PC-9 (cell line): ENCODE measurements at regions not wholly inside any gene's neighbourhood (a gene's known extent, or its start where the extent isn't known, plus 50 kb on each side); places are given as distances from the start of the nearest gene placed in this dataset.

Experiments
- BruUV-seq: library from RNA; stranded (reverse); fragments of 400-500 nt; replicated peaks from 2 replicates; lab custom pipeline; 2021; lab: Mats Ljungman, UMichigan
- CTCF ChIA-PET: fragments of 300-600 bp; sonication (Branson Sonifier 250); formaldehyde crosslinking; loops from one replicate; lab custom pipeline; 2022; ENCODE audit warnings: antibody characterized with exemption; lab: Charles Lee
- POLR2A ChIA-PET: fragments of 300-600 bp; sonication (Branson Sonifier 250); formaldehyde crosslinking; loops from one replicate; lab custom pipeline; 2022; ENCODE audit warnings: antibody characterized with exemption; ENCODE audit not compliant: unreplicated experiment; lab: Charles Lee
- DNase-seq, 2 experiments: peaks; one replicate each; pipeline versions ENCODE4 v3.0.0 to v3.0.0-alpha.2; 2015 to 2022; ENCODE audit warnings: mixed read lengths in 1 of 2
- H2AFZ ChIP-seq: fragments of 200-600 bp; sonication (generic); 2 replicates; pipeline ENCODE4 v1.8.1; 2017; ENCODE audit warnings: antibody characterized with exemption
- H3F3A ChIP-seq: fragments of 200-600 bp; sonication (generic); 2 replicates; pipeline ENCODE4 v1.8.1; 2017; ENCODE audit warnings: antibody characterized with exemption, mild to moderate bottlenecking, low read depth; ENCODE audit not compliant: insufficient read depth
- H3K27ac ChIP-seq: fragments of 200-600 bp; sonication (generic); 2 replicates; pipeline ENCODE4 v1.6.1; 2016; ENCODE audit warnings: mixed run types
- H3K27me3 ChIP-seq: fragments of 200-600 bp; sonication (generic); 2 replicates; pipeline ENCODE4 v1.6.1; 2016; ENCODE audit warnings: low read depth, mixed run types; ENCODE audit not compliant: insufficient read depth
- H3K36me3 ChIP-seq: fragments of 200-600 bp; sonication (generic); 2 replicates; pipeline ENCODE4 v1.6.1; 2016; ENCODE audit warnings: low read depth, mixed run types
- H3K4me1 ChIP-seq: fragments of 200-600 bp; sonication (generic); replicated peaks from 2 replicates; pipeline ENCODE4 v1.6.1; 2016; ENCODE audit warnings: mixed run types; ENCODE audit not compliant: insufficient read depth
- H3K4me2 ChIP-seq: fragments of 200-600 bp; sonication (generic); 2 replicates; pipeline ENCODE4 v1.6.1; 2017; ENCODE audit warnings: mixed run types
- H3K4me3 ChIP-seq: fragments of 200-600 bp; sonication (generic); 2 replicates; pipeline ENCODE4 v1.6.1; 2016; ENCODE audit warnings: mixed run types
- H3K79me2 ChIP-seq: fragments of 200-600 bp; sonication (generic); 2 replicates; pipeline ENCODE4 v1.6.1; 2017; ENCODE audit warnings: low read depth, mixed run types
- H3K9me2 ChIP-seq: fragments of 200-600 bp; sonication (generic); 2 replicates; pipeline ENCODE4 v1.8.1; 2017; ENCODE audit warnings: mild to moderate bottlenecking; ENCODE audit not compliant: insufficient read depth
- H3K9me3 ChIP-seq: fragments of 200-600 bp; sonication (generic); 2 replicates; pipeline ENCODE4 v1.8.1; 2016; ENCODE audit warnings: low read depth; ENCODE audit not compliant: insufficient read depth
- H4K20me1 ChIP-seq: fragments of 200-600 bp; sonication (generic); 2 replicates; pipeline ENCODE4 v1.8.1; 2017; ENCODE audit not compliant: insufficient read depth
- EZH2 ChIP-seq: fragments of 200-600 bp; sonication (generic); IDR thresholded peaks from 2 replicates; pipeline ENCODE4 v1.8.0; 2017; ENCODE audit warnings: antibody characterized with exemption, low read depth
- intact Hi-C: fragments of 100-400 bp; cut with micrococcal nuclease; formaldehyde crosslinking; loops from one replicate; pipeline ENCODE4 v1.10.0; 2022; ENCODE audit not compliant: unreplicated experiment
- TF ChIP-seq, protein P1 (sequence below): fragments of 200-600 bp; sonication (generic); conservative IDR thresholded peaks from 2 replicates; pipeline ENCODE4 v1.6.1; 2017; ENCODE audit warnings: mixed run types, antibody characterized with exemption, mild to moderate bottlenecking, moderate library complexity

DNA sequence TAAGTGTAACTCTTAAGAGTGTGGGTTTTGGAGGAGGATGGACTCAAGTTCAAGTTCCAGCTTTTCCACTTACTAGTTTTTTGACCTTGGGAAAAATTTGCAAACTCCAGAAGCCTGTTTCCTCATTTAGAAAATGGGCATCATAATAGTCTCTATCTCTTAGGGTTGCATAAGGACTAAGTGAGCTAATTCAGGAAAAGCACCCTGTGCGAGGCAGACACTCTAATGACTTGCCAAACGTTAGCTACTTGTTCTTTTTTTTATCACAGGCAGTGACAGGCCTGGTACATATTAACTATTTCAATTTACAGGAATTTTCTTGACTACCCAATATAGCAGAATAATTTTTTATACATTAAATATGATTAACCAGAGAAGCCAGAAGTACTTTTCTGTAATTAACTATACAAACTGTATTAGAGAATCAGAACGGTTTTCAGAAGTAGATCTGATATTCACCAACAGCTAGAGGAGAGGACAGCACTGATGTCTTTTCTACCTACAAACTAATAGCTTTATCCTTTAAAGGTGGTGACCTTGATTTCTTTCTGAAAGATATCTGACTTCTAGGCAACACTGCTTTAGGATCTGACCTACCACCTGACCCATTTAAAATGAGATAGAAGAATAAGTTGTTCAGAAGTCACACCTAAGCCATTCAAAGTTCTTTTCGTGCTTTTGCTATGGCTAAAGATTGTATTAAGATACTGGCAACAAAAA, 139.6 kb upstream of the HAND2 start:
- H3K4me3 ChIP-seq = no peak overlapping the region

GRCh38 chr4:173661001-173661400, 131.0 kb upstream of the HAND2 start:
- no peaks in the 10 kb centered on the region for H3K4me1 ChIP-seq
- H3K36me3 ChIP-seq = no peaks in the 10 kb centered on the region
- no TSS peak for BruUV-seq
- no peak overlapping the region for H3K4me3 ChIP-seq
- CTCF ChIA-PET = no interaction called here
- POLR2A ChIA-PET = no interaction called here
- TF ChIP-seq, protein P1, sequence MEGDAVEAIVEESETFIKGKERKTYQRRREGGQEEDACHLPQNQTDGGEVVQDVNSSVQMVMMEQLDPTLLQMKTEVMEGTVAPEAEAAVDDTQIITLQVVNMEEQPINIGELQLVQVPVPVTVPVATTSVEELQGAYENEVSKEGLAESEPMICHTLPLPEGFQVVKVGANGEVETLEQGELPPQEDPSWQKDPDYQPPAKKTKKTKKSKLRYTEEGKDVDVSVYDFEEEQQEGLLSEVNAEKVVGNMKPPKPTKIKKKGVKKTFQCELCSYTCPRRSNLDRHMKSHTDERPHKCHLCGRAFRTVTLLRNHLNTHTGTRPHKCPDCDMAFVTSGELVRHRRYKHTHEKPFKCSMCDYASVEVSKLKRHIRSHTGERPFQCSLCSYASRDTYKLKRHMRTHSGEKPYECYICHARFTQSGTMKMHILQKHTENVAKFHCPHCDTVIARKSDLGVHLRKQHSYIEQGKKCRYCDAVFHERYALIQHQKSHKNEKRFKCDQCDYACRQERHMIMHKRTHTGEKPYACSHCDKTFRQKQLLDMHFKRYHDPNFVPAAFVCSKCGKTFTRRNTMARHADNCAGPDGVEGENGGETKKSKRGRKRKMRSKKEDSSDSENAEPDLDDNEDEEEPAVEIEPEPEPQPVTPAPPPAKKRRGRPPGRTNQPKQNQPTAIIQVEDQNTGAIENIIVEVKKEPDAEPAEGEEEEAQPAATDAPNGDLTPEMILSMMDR = no peak
- TF ChIP-seq EZH2 = no peak
- H3K79me2 ChIP-seq = no peaks in the 10 kb centered on the region
- no peaks in the 10 kb centered on the region for H3K9me3 ChIP-seq
- H3K4me2 ChIP-seq = no peak overlapping the region
- no peak for DNase-seq
- no peaks in the 10 kb centered on the region for H3F3A ChIP-seq
- no peaks in the 10 kb centered on the region for H3K27me3 ChIP-seq
- no peak overlapping the region for H2AFZ ChIP-seq
- H3K9me2 ChIP-seq = no peaks in the 10 kb centered on the region
- no peak overlapping the region for H3K27ac ChIP-seq
- no peaks in the 10 kb centered on the region for H4K20me1 ChIP-seq
- intact Hi-C loops = no loop called here

More for the DNA sequence above, 139.6 kb upstream of the HAND2 start:
- no peaks in the 10 kb centered on the region for H3K79me2 ChIP-seq
- no peaks in the 10 kb centered on the region for H3K9me2 ChIP-seq
- no peak overlapping the region for H3K27ac ChIP-seq
- no peak overlapping the region for H3K4me2 ChIP-seq
- no TSS peak for BruUV-seq
- DNase-seq = no peak
- H3K9me3 ChIP-seq = no peaks in the 10 kb centered on the region
- TF ChIP-seq EZH2 = no peak
- TF ChIP-seq, protein P1 = no peak
- no peaks in the 10 kb centered on the region for H3K36me3 ChIP-seq
- ChIA-PET POLR2A (no interaction called here), CTCF (no interaction called here)
- H2AFZ ChIP-seq = no peak overlapping the region
- no peaks in the 10 kb centered on the region for H3K27me3 ChIP-seq
- intact Hi-C loops = no loop called here
- no peaks in the 10 kb centered on the region for H4K20me1 ChIP-seq
- no peaks in the 10 kb centered on the region for H3F3A ChIP-seq
- H3K4me1 ChIP-seq = no peaks in the 10 kb centered on the region

GRCh38 chr4:173656898-173657297, 126.9 kb upstream of the HAND2 start:
- Histone ChIP-seq H3K9me2 (no peaks in the 10 kb centered on the region), H3K27me3 (no peaks in the 10 kb centered on the region), H3K4me2 (no peak overlapping the region), H3K79me2 (no peaks in the 10 kb centered on the region), H2AFZ (no peak overlapping the region), H3K4me1 (no peaks in the 10 kb centered on the region), H3K36me3 (no peaks in the 10 kb centered on the region), H3K4me3 (no peak overlapping the region), H3K9me3 (no peaks in the 10 kb centered on the region), H3F3A (no peaks in the 10 kb centered on the region), H3K27ac (no peak overlapping the region), H4K20me1 (no peaks in the 10 kb centered on the region)
- DNase-seq = no peak
- intact Hi-C loops = no loop called here
- ChIA-PET CTCF (no interaction called here), POLR2A (no interaction called here)
- no TSS peak for BruUV-seq
- TF ChIP-seq, protein P1 = no peak
- TF ChIP-seq EZH2 = no peak
